Stimulated activated CD8-positive, alpha-beta memory T cell treated with anti-CD3 and anti-CD28 coated beads, Interleukin-12 subunit alpha, Interleukin-12 subunit beta, amount 100 ng/mL, for 1 hour (primary cell): ENCODE measurements at regions not wholly inside any gene's neighbourhood (a gene's known extent, or its start where the extent isn't known, plus 50 kb on each side); places are given as distances from the start of the nearest gene placed in this dataset.

Experiments
- DNase-seq: peaks from one replicate; pipeline ENCODE4 v3.0.0-alpha.2; 2020; ENCODE audit warnings: low read depth

DNA sequence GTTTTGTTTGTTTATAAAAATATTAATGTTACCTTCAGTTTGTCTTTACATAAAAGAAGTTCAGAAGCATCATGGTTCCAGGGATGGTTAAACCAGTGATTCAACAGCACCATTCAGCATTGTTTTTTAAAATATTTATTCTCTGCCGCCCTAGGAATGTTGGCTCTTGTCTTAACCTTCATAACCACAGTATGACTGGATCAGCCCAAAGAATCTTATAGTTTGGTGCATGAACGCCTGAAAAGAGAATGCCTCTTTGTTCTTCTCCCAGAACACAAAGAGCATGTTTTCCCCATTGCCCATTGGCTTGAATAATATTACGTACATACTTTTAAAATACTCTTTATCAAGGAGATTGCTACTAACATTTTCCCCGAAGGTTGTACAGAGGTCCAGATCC lies 413.4 kb downstream of the ANXA1 start:
- DNase-seq = no peak

DNA sequence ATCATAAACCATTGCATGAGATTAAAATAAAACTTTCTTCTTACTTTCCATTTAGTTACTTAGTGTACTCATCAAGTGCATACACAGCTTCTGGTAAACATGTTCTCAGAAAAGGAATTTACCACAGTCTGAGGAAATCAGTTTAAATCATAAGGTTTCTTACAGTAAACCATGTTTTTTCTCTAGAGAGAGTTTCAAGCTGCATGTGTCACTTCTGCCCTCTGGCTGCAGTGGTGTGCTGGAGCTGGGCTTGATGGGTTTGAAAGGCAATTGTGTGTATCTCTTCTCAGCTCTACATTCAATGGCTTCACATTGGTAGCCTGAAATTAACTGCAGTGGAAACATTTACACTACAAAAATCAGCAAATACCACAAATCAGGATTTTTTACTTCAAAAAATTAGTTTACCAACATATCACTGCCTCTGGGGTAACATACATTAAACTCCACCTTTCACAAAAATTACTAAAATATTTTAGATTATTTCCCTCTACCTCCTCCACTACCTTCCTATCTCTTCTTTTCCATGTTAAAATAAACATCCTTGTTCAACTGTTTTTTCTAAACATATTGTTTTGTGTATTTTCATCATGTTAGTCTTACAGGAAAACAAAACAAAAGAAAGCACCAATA lies 414.3 kb downstream of the ANXA1 start:
- DNase-seq = no peak

DNA sequence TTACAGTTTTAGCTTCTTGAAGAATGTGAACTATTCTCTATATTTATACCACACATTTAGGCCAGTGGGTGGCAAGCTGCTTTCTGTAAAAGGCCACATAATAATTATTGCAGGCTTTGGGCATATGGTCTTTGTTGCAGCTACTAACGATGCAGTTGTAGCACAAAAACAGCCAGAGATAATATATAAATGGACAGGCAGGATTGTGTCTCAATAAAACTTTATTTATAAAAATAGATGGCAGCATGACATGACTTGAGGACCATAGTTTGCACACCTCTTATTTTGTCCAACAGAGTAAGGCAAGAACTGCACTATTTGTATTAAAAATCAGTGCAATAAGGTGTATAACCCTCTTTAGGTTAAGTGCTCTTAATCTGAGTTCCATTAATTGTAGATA lies 415.0 kb downstream of the ANXA1 start:
- DNase-seq = no peak

DNA sequence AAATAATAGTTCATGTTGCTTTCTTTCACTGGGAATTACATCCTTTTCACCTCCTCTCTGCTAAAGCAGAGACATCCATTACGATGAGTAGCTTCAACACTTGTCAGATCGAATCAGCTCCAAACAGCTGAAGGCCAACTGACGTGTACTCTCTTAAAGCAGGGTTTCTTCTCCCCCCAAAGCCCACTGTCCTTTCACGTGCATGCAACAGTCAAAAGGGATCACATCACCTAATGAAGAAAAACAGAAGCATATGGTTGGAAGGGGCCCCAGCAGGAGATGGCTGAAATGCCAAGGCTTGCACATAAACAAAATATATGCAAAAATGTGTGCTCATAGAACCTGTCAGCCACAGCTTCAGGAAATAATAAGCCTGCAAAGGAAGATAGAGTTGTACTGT lies 421.6 kb downstream of the ANXA1 start:
- no peak for DNase-seq

DNA sequence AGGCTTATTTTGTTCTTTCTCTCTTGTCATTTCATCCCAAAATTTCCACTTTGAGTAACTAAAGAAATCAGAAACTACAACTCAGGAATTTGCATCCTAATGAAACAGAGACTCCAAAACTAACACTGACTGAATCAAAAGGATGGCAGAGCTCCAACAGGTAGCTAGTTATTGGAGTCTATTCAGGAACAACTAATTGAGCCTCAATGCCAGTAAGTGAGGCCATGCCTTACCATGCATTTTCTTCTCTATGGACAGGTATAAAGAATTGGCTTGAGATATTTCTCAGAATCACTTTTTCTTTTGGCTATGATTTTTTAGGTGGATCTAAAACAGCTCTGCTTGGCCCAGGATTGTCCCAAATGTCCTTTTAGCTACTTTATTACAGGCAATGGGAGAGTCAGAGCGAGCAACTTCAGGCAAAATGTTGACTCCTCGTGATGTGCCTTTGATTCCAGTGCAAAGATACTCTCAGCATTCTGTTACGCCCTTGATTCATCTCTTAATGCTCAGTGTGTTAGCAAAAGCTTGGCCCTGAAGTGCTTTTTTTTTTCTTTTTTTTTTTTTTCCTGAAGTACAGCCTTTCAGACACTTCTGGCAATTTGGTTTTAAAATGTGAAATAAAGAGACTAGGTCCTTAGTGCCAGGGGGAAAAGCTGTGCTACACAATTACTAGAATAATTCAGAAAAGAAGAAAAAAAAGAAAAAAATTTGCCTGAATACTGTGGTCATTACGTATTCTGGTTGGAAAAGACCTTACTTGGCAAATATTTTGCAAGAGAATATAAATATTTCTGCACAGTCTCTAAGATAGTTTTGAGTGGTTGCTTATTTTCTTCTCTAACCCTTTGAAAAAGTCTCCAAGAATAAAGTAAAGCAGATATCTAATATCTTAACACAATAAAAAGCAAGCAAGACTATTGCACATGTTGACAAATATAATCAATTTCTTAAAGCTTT lies 423.7 kb downstream of the ANXA1 start:
- DNase-seq = no peak

DNA sequence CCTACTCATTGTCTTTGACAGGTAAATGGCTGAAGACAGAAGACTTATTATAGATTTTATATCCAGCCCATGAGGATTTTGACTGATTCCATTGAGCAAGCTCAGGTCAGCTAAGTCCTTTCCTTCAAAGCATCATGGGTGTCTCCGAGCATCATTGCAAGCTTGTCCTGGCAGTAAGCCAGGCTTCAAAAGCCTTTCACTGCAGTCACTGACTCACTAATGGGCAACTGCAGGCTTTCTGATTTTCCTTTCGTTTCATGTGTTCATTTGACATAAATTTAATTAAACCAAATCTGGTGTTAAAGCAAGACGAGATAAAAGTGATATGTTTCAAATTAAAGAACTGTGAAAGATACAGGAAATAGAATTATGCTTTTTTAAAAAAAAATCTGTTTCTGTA lies 426.2 kb downstream of the ANXA1 start:
- DNase-seq = no peak

DNA sequence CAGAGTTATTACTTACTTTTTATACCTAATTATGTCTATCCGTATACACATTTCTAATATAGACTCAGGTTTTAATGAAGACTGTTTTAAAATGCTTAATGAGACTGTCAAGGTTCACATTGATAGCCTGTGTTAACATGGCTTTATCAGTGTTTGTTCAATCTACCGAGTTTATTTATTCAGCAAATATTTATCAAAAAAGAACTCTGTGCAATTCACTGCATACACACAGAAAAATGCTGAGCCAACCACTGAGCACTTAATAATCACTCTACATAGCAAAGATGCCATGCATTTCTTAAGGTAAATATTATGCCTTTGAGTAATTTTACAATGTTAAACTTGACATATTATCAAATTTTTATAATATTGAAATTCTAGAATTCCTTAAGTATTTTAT lies 428.2 kb downstream of the ANXA1 start:
- DNase-seq = no peak

DNA sequence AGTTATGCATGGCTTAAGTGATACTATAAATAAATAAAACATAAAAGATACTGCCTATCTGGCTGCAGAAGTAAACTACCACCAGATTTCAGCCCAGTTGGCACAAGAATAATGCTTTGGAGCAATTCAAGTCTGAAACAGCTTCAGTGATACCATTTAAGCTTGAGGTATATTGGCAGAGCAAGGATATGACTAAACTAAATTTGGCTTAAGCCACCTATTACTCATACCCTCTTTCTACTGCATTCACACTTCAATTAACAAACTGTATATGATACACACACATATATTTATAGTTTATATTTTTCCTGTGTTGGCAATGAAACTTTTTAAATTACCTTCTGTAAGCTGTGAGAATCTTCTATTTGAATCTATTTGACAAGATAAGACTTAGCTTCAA lies 431.9 kb downstream of the ANXA1 start:
- DNase-seq = no peak

DNA sequence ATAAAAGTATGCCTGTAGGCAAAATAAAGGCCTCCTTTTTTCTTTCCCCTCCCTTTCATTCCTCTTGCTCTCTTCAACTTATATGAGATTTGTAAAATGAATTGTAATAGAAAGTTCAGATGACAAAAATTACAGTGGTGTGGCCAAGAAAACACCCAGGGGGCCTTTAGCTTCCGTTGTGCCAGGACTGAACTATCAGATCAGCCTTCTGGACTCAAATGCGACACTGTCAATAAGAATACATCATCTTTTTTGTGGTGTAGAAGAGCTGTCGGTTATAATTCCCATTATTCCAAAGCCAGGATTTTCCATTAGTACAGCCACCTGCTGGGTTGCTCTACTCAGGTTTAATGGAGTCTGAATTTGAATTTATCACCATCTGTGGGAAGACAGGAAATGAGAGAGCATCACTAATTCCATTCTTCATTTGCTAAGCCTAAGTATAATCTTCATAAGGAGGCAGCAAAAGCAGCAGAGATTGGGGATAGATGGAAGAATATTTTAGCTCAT lies 443.4 kb downstream of the ANXA1 start:
- no peak for DNase-seq

DNA sequence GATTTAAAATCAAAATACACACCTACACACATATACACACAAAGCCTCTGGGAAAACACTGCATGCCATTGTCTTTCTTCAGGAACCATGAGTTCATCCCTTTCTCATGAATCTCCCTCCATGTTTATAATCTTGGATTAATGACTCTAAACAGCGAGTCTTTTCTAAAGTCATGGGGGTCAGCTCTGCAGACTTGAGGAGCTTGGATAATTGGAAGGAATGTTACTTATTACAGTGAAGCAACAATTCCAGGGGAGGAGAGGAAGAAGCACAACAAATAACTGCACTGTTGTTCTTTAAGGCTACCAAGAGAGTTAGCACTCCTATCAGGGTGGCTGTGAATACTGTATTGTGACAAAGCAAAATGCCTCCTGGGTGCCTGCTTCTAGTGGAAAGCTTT lies 444.7 kb downstream of the ANXA1 start:
- no peak for DNase-seq

DNA sequence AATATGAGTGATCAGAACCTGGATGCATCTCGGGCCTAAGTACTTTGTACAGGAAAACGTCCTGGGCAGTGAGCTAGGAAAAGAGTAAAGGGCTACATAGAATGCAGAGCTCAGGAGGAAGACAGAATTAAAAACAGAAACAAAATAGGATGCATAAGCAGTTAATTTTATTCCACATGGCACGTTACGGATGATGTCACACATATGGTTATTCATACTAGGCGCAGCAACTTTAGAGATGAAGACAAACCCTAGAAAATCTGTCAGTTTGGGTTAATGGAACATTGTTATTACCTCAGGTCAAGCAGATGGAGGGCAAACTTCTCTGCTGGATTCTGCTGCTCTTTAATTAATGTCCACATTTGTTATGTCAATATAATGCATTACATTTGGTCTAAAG lies 445.4 kb downstream of the ANXA1 start:
- DNase-seq = no peak

DNA sequence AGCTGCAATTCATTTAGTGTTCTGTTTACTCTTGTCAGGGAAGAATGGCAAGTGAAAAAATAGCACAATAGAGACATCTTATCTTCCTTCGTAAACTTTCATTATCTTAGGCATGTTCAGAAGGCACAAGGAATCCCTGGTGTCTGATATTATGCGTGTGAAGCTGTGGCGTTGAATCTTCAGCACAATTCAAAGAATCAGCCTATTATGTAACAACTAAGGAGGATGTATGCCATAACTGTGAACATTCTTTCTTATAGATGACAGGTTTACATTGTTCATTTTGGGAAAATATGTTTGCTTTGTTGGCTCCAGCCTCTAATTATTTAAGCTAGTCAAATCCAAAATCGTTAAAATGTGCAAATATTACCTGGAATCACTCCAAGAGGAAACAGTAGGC lies 446.1 kb downstream of the ANXA1 start:
- no peak for DNase-seq

DNA sequence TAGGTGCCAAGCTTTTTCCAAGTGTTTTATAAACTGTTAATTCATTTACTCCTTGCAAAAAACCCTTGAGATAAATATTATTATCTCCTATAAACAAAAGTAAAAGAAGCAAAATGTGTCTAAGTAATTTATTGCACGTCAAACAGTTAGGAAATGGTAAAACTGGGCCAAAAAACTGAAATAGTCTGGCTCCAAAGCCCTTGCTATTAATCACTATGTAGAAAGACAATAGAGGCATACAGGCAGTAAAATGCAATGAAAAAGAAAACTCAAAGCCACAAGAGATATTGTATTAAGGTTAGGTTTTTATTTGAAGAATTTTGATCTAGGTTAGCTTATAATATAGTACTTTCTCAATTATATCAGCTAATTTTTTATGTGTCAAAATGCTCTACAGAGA lies 457.7 kb downstream of the ANXA1 start:
- DNase-seq = no peak

DNA sequence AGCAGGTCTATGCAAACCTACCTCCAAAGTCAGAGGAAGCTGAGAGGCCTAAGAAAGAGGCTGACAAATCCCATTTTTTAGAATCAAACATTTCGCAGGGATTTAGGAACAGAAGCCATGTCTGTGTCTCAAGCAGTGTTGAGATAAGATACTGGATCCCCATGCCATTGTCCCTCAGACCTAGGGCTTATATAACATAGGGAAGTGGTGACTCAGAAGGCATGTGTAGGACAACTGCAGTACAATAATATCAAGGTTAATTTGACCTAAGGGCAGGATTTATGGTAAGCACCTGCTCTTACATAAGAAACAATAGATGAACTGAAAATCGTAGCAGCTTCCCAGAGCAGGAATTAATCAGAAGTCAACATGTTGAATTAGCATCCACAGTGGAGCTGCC lies 459.4 kb downstream of the ANXA1 start:
- no peak for DNase-seq

DNA sequence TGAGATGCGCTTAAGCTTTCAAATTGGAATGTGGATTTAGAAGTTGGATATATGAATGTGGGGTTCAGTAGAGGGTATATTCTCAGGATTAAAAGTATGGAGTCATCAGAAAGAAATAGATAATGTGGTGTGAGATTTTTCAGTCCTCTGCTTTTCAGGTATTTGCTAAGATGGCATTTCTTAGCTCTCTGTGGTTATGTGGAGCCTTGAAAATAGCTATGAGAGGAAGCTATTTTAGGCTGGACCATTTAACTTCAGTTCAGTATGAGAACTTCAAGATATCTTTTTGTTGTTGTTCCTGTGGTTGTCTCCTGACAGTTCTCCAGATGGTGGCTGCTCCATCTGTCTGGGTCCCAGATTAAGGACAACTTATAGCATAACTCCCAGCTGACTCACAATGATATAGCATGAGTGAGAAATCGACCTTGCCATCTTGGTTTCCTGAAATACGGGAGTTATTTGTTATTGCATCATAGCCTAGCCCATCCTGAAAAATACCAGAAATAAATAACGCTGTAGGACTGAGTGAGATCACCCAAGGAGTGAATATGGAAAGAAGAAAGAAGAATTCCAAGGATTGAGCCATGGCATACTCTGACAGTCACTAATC lies 461.5 kb downstream of the ANXA1 start:
- no peak for DNase-seq

DNA sequence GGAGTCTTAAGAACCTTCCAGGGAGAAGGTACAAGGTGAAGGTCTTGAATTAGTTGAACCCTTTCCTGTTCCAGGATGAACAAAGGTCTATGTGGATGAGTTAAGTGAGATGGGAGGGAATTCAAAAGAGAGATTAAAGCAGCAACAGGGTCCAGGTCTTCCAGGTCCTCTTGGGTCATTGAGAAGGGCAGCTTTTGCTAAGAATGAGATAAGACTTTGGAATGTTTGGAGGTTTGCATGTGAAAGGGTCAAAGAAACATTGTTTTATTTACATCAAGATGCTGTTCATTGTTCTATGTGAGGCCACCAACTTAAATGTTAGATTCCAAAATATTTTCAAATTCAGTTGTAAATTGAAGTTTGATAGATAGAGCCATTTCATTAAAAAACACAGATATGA lies 463.9 kb downstream of the ANXA1 start:
- no peak for DNase-seq

DNA sequence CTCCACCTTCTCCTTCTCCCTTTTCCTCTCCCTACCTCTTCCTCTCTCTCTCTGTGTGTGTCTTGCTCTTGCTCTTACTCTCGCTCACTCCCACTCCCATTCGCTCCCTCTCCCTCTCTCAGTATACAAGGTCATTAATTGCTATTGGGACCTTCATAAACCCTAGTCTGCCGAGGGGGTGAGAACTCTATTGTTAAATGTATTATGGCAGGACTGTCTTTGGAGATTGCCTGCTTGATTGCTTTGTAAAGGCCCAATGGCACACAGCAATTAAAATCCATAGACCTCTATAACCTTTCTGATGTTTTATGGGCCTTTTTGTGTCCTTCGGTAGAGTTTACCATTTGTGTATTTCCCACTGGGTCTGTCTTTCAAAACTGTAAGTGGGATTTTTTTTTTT lies 465.9 kb downstream of the ANXA1 start:
- DNase-seq = no peak

DNA sequence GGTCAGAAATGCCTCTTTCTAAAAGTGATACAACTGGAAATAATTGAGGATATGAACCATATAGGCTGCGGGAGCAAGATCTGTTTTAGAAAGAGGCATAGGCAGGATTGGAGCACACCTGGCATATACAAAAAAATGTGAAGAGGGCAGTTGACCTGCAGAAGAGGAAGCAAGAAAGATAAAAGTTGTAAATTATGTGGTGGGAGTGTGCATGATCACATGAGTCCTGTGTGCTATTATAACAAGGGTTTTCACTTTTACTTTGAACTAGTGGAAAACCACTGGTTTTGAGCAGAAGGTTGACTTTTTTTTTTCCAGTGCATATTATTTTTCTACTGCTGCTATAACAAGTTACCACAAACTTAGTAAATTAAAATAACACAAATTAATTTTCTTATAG lies 489.3 kb downstream of the ANXA1 start:
- no peak for DNase-seq

DNA sequence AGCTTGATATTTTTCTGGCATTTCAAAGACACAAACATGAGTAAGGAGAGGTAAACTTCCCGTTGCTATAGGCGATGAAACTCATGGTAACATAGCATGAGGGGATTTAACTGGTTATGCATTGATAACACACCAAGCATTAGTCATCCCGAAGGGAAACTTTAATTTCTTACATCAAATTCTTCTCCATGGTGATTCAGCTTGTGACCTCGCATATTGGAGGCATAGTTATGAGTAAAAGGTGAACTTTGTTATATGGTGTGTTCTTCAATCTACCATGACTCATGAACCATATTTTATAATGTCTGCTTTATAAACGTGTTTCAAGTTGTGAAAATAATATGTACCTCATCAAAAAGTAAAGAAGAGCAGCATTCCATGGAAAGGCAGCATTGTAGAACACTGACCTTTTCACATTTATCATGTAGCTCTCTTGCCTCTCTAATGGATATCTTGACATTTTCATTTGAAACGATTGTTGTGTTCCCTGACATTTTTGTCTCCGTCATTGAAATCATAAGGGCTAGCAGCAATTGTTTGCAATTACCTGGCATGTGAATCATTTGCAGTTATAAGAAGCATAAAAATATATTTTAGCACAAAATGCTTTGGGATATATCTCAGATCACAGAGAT lies 491.8 kb downstream of the ANXA1 start:
- DNase-seq = no peak

DNA sequence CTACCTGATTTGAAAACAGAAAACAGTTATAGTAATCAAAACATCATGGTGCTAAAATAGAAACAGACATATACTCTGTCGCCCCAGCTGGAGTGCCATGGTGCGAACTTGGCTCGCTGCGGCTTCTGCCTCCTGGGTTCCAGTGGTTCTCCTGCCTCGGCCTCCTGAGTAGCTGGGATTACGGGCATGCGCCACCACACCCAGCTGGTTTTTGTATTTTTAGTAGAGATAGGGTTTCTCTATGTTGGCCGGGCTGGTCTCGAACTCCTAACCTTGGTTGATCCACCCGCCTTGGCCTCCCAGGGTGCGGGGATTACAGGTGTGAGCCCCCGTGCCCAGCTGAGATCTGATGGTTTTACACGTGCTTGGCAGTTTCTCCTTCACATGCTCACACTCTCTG lies 495.9 kb downstream of the ANXA1 start:
- DNase-seq = no peak

DNA sequence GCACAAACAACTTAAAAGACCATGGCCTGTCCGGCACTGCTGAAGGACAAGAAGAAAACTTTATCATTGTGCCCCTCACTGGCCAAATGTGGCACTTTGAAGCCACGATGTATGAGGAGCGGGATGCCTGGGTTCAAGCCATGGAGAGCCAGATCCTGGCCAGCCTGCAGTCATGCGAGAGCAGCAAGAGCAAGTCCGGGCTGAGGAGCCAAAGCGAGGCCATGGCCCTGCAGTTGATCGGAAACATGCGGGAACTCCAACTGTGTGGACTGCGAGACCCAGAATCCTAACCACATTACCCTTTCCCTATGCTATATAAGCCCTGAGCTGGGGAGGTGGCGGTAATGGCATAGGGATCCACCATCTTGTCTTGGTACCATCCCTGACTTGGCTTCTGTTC lies 497.9 kb downstream of the ANXA1 start:
- no peak for DNase-seq

DNA sequence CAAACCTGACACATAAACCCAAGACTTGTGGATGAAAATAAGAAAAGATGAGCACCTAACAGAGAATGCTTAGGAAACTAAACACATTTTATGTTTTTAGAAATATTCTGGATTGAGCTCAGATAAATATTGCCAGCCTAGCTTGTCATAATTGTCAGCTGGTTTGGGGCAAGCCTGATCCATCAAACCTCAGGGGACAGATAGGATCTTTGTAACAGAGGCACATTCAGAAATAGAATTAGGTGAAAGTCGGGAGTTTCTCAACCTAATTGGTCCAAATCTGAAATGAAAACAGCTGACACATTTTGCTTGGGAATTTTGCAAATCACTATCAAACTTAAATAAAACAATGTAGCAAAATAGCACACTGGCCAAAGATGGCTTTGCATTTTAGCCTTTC lies 503.7 kb downstream of the ANXA1 start:
- DNase-seq = no peak

DNA sequence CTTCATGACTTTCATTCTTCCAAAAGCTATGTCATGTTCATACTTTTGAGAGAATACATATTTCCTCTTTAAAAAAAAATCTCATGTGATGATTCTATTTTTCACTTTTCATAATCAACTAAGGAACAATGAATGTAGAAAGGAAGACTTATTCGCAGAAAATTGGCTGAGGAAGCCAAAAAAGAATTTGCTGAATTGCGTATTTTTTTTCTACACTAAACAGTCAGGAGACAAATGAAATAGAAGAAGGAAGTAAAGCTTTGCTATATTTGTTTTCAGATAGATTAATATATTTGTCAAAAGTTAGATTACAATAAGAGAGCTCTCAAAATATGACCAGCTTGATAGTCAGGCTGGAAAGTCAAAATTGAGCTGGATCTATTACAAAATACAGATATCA lies 504.2 kb downstream of the ANXA1 start:
- DNase-seq = no peak
